Erythroblast (primary cell): ENCODE measurements at regions not wholly inside any gene's neighbourhood (a gene's known extent, or its start where the extent isn't known, plus 50 kb on each side); places are given as distances from the start of the nearest gene placed in this dataset.

Source experiments
- DNase-seq, 2 experiments: peaks; one replicate each; lab custom pipeline; 2025; lab: John Stamatoyannopoulos, UW
- GATA1 ChIP-seq: IDR thresholded peaks from 2 replicates; pipeline ENCODE4 v1.6.1; 2011; ENCODE audit warnings: low read depth, mild to moderate bottlenecking, control low read depth, low read length, moderate library complexity
- POLR2A ChIP-seq: IDR thresholded peaks from 2 replicates; pipeline ENCODE4 v1.6.1; 2011; ENCODE audit warnings: mild to moderate bottlenecking, low read length

DNA sequence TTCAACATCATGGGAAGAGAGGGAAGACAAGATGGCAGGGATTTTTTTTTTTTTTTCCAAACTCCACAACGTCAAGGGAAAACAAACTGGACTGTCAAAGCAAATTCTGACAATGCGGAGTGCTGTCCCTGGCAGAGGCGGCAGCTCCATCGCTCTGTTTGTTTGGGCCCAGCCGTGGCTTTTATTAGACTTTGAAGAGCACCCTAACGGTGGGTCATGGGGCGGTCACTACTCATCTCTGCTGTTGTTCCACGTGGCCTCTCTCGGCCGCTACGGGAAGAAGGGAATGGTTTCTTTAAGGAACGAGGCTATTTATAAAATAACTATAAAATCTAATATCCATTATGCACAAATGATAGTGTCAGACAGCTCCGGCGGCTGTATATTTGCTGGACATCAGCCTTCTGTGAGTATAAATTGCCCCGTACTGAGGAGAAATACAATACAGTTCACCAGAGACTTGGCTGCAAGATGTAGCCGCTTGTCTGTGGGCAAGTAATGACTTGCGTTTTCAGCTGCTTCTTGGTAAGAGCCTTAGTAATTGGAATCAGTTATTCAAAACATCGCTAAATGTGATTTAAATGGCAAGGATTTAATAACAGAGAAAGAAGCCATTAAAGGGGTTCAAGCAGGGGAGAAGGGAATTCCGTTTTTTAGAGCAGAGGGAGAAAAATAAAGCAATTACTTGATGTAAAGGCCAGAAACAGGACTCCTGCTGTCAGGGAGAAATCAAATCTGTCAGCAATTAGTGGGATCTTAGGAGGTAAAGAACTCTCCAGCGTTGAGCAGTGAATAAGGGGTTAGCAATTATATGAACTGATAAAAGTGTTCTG is 61.7 kb upstream of the RAB11FIP2 start:
- DNase-seq = no peak

DNA sequence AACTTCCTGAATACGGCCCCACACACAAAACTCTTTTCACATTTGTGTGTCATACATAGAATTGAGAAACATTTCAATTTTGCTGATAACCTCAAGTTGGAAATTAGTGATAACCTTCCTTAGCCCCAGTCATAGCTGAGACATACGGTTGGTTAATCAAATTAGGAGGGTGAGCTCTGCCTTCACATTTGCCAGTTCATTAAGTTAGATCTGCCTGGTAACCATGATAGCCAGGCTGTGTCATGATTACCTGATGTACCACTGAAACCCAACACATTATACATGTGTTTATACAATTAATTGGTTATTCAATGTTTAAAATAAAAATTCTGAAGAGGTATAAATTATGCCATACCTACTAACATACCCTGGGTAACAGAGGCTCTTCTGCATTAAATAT is 60.8 kb upstream of the RAB11FIP2 start:
- TF ChIP-seq POLR2A (no peak), GATA1 (no peak)
- DNase-seq = no peak

More for the DNA sequence above, 61.7 kb upstream of the RAB11FIP2 start:
- TF ChIP-seq POLR2A (no peak), GATA1 (no peak)

DNA sequence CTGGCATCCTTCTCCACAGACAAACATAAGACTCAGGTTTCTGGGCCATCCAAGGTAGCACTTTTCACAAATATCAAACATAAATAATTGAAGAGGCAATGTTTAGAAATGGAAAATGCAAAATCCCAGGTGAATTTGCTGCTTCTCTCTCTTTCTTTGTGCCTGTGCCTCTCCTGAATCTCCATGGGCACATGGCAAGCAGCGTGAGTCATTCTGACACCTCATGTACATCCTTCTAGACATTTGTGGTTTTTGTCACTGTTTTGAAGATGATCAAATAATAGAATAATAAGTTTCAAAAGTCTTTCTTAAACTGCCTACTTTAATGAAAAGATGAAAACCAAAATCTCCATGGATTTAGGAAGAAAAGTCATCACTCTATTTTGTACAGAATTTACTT is 60.3 kb upstream of the RAB11FIP2 start:
- DNase-seq = no peak
- no peak for TF ChIP-seq POLR2A
- TF ChIP-seq GATA1 = no peak

DNA sequence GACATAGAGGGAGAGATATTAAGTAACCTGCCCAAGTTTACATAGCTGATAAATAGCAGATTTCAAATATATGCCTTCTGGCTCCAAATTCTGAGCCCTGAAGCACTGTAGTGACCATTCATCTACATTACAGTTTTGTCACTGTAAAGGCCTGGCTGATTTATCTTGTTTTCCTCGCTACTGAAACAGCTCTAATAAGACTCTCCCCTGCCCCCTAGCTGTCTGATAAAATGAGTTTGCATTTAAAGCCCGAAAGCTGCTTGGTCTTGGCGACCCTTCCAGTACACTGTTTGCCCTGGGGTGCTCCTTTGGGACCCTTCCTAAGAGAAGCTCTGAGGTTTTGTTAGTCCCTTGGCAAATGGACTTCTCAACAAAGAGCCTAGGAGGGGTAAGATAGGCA is 59.7 kb upstream of the RAB11FIP2 start:
- DNase-seq = peak; percentile 32 to 52

DNA sequence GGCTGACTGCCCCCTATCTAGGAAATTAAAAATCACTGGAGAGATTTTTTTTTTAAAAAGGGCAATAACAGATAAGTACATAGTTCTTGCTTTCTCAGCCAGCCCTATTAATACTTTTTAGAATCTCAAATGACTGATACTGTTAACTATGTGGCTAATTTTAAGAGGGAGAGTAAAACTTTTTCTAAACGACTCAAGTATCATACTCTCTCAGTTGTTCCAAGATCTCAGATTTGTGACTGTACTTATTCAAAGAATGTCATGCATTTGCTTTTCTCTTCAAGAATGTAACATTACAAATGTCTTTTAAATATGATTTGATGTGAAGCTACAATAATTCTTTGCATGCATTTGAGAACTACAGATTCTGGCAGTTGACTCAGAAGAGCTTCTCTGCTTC is 55.4 kb upstream of the RAB11FIP2 start:
- no peak for DNase-seq
- TF ChIP-seq GATA1 (no peak), POLR2A (no peak)

More for the DNA sequence above, 59.7 kb upstream of the RAB11FIP2 start:
- TF ChIP-seq POLR2A = no peak

DNA sequence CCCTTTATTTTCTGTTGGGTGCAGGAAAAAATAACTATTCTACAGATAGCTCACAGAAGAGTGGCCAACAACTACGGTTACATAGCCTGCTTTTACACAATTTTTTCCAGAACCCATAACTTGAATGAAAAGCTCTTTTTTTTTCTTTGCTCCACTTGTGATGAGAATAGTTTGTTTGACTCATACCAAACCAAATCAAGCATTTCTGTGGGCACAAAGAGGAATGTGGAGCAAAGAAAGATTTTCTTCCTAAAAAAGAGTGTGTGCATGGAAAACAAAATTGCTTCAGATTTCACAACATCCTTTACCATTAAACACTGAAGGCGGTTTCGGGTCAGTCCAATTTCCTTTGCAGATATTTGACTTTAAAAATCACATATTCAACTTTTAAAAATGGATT is 54.8 kb upstream of the RAB11FIP2 start:
- TF ChIP-seq GATA1 = no peak

More for the DNA sequence above, 54.8 kb upstream of the RAB11FIP2 start:
- no peak for DNase-seq
